Suppressor macrophage treated with lipopolysaccharide for 1 hour (primary cell): ENCODE measurements at regions not wholly inside any gene's neighbourhood (a gene's known extent, or its start where the extent isn't known, plus 50 kb on each side); places are given as distances from the start of the nearest gene placed in this dataset.
"Not testable (repeated sequence)": the region's sequence is repeated elsewhere in the genome, so short reads cannot be mapped to it uniquely, and the experiment has no call there.

Experiments
- DNase-seq, 3 donors: peaks; one replicate each; pipeline ENCODE4 v3.0.0-alpha.2; 2020 to 2022

- DNase-seq: no peak
Measured at GRCh38 chr10:90195288-90195840, 494.0 kb downstream of the KIF20B start.

GRCh38 chr10:90197766-90198165, 496.4 kb downstream of the KIF20B start:
- DNase-seq: peak in 1 of 3 donors; percentile 1

DNA sequence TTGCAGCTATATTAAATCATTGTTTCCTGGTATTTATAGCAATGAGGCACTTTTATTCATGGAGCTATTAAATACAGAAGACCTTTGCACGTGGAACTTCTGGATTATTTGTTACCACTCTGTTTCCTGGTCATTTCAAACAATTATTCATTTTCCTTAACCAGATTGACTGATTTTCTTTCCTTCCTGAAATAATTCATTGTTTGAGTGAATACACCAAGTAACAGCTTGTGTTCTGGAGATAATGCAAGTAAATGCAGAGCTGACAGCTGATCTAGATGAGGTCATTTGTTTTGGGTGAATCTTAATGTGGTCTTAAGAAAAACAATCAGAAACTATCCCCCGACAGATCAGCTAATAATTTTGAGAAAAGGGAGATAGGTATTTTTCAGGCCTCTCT, 497.7 kb downstream of the KIF20B start:
- no peak for DNase-seq

- DNase-seq: no peak
Measured at GRCh38 chr10:90199513-90199912, 498.1 kb downstream of the KIF20B start.

- DNase-seq: no peak
Measured at GRCh38 chr10:90204131-90204955, 503.0 kb downstream of the KIF20B start.

DNA sequence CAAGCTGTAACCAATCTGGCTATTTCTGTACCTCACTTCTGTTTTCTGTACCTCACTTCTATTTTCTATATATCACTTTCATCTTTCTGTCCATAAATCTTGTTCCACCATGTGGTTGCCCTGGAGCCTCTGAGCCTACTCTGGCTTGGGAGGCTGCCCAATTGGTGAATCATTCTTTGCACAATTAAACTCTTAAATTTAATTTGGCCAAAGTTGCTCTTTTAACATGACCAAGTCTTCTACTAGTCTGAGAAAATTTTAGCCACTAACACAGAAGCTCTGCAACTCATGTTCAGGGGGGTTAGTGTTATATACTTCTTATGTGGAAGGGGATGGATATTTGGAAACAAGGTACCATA, 503.5 kb downstream of the KIF20B start:
- no peak for DNase-seq

DNA sequence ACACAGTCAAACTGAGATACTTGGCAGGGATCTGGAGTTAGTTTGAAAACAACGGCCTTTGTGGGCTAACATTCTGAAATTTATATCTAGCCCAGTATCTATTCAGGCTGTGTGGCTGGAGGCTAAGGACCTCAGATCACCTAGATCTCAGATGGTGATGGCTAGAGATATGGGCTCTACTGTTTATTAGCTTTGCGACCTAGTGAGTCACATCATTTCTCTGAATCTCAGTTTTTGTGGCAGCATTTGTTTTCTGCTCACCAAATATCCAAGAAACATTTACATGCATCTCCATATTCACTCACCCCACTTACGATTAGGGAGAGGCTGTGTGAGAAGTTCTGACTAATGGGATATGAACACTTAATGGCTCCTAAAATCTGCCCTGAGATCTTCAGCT, 503.9 kb downstream of the KIF20B start:
- DNase-seq: no peak

DNA sequence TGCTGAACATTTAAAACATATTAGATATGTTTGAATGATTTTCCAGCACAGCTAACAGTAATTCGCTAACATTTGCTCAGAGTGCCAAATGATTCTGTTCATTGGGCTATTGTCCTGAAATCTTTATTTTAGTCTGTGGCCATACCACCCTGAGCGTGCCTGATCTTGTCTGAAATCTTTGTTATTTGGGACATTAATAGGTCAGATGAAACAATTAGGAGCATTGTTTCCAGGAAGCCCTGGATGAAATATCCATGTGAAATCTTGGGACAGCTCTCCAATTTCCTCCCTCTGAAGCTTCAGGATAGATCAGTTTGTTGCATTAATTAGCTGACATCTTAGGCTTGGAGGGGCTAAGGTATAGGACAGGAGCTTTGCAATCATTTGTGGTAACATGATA, 512.0 kb downstream of the KIF20B start:
- DNase-seq: no peak

- DNase-seq: no peak
Measured at GRCh38 chr10:90218846-90219245, 517.5 kb downstream of the KIF20B start.

- DNase-seq: no peak
Measured at GRCh38 chr10:90222372-90222771, 521.0 kb downstream of the KIF20B start.

GRCh38 chr10:90222939-90223338, 521.5 kb downstream of the KIF20B start:
- no peak for DNase-seq

DNA sequence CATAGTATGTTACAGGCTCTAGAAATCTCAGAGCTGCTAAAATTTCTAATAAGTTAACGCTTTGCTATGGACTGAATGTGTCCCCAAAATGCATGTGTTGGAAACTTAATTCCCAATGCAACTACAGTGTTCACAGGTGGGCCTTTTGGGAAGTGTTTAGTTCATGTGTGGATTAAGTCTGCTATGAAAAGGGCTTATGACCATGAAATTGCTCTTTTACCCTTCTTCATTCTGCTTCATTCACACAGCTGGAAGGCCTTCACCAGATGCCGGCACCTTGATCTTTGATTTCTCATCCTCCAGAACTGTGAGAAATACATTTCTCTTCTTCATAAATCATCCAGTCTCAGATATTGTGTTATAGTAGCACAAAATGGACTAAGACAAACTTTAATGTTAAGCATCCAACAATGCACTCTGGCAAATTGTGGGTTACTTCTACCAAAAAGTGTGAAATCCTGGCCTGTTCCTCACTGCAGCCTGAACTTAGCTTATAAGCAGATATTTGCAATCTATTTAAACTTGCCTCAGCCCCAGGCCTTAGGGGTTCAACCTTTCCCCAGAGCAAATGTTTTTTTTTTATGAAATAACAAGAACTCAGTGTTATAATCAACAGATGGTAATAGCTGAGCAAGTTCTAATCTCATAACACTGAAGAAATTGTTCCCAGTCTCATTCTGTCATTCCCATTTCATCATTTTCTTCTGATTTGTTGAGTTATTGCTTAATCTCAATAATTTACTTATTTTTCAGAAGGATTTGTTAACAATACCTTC, 523.6 kb downstream of the KIF20B start:
- no peak for DNase-seq

- no peak for DNase-seq
Measured at GRCh38 chr10:90226517-90226916, 525.1 kb downstream of the KIF20B start.

- no peak for DNase-seq
Measured at GRCh38 chr10:90227217-90227656, 525.8 kb downstream of the KIF20B start.

GRCh38 chr10:90227786-90228185, 526.4 kb downstream of the KIF20B start:
- DNase-seq: no peak

DNA sequence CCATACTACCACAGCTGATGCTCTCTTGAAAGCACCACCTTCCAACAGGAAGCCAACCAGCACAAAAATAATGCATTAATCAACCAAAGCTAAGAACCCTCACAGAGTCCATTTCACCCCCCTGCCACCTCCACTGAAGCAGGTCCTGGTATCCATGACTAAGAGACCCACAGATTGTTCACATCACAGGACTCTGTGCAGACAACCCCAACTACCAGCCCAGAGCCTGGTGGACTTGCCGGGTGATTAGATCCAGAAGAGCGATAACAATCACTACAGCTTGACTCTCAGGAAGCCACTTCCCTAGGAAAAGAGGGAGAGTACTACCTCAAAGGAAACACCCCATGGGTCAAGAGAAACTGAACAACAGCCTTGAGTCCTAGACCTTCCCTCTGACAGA, 528.1 kb downstream of the KIF20B start:
- no peak for DNase-seq

DNA sequence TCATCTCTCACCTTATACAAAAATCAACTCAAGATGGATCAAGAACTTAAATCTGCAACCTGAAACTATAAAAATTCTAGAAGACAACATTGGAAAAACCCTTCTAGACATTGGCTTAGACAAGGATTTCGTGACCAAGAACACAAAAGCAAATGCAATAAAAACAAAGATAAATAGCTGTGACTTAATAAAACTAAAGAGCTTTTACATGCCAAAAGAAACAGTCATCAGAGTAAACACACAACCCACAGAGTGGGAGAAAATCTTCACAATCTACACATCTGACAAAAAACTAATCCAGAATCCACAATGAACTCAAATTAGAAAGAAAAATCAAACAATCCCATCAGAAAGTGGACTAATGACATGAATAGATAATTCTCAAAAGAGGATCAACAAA, 532.4 kb downstream of the KIF20B start:
- DNase-seq: not testable (repeated sequence)

DNA sequence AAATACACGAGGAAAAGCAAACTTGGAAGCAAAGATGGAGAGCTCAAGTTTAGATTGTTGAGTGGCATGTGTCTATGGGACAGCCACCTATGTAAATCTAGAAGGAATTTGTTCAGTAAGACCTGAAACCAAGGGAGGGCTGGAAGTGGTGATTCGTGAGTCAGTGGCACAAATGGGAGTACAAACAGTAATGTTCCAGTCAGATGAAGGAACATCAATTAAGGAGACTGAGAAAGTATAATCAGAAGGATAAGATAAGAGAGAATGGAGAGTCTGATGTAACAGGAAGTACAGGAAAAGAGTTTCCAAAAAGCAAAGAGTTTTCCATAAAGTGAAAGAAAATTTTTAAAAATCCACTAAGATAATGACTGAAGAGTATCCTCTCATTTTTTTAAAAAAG, 544.2 kb downstream of the KIF20B start:
- no peak for DNase-seq

DNA sequence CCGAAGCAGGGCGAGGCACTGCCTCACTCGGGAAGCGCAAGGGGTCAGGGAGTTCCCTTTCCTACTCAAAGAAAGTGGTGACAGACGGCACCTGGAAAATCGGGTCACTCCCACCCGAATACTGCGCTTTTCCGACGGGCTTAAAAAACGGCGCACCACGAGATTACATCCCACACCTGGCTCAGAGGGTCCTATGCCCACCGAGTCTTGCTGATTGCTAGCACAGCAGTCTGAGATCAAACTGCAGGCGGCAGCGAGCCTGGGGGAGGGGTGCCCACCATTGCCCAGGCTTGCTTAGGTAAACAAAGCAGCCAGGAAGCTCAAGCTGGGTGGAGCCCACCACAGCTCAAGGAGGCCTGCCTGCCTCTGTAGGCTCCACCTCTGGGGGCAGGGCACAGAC, 549.4 kb downstream of the KIF20B start:
- DNase-seq: not testable (repeated sequence)

DNA sequence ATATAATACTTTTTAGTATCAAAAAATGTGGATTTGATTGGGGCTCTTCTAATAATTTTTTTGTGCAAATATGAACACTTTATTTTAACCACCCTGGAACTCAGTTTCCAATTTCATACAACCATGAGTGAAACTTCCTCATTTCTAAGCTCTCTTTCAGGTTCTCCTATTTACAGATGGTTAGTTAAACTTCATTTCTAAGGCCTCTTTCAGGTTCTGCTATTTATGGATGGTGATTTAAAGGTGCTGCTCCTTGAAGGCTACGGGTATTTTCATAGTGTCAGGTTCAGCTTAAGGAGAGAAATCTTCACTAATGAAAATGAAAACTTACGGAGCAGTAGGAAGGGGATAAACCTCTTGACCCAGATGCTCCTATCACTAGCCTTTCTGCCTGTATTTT, 568.3 kb downstream of the KIF20B start:
- no peak for DNase-seq

- no peak for DNase-seq
Measured at GRCh38 chr10:90274721-90275468, 573.5 kb downstream of the KIF20B start.

DNA sequence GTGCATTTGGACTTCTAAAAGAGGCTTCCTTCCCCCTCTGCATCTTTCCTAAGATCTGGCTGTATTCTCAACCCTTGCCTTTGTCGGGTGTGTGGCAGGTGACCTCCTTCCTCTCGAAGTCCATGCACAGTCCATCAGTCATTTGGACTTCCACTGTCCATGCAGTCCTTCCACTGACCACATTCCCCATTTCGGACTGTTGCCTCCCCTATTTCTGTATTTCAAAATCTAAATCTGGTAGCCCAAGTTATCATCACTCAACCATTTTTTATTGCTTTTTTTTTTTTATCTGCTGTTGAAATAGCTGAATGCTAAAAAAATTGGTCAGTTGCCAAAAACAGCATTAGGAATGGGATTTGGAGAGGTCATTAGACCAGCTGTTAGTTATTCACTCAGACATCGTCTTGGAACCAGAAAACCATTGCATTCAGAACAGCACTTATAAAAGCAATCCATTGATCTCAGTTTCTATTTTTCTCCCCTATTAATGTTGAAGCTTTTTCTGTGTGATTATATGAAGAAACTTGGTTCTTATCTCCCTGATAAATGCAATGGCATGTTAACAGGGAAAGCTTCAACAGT, 575.6 kb downstream of the KIF20B start:
- no peak for DNase-seq

DNA sequence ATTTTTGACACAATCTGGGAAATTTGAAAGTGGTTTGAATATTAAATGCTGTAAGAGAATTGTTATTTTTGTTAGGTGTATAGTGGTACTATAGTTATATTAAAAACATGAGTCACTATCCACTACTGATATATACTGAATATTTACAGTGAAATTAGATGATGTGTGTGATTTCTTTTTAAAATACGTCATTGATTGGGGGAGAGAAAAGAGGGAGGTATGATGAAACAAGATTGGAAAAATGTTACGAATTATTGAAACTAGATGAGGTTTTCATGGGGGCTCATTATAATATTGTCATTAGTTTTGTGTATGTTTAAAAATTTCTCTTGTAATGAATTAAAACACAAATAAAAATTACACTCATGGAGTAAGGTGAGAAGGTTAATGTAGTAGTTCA, 571.4 kb downstream of the HTR7 start:
- no peak for DNase-seq
